Erythroblast (primary cell): ENCODE measurements at regions not wholly inside any gene's neighbourhood (a gene's known extent, or its start where the extent isn't known, plus 50 kb on each side); places are given as distances from the start of the nearest gene placed in this dataset.

Experiments
- GATA1 ChIP-seq: IDR thresholded peaks from 2 replicates; pipeline ENCODE4 v1.6.1; 2011; ENCODE audit warnings: low read depth, mild to moderate bottlenecking, control low read depth, low read length, moderate library complexity
- POLR2A ChIP-seq: IDR thresholded peaks from 2 replicates; pipeline ENCODE4 v1.6.1; 2011; ENCODE audit warnings: mild to moderate bottlenecking, low read length

DNA sequence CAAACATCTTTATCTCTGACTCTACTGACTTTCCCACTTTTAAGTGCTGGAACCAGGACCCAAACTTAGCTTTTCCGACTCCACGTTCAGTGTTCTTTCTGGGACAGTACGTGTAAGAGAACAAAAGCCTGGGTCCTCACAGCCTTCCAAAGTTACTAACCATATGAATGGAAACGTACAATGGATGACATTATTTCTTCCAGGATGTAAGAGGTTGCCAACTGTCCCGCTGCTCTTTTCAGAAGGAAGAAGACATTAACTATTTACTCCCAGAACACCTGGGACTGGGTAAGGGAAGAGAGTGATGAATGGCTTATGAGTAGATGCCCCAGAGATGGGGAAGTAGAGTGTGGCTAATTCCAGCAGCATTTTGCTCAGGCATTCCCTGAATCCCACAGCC is 114.7 kb downstream of the TRAPPC11 start:
- TF ChIP-seq POLR2A, result no peak
- no peak for TF ChIP-seq GATA1
